ENCODE measurements at regions not wholly inside any gene's neighbourhood (a gene's known extent, or its start where the extent isn't known, plus 50 kb on each side); places are given as distances from the start of the nearest gene placed in this dataset.

DNA sequence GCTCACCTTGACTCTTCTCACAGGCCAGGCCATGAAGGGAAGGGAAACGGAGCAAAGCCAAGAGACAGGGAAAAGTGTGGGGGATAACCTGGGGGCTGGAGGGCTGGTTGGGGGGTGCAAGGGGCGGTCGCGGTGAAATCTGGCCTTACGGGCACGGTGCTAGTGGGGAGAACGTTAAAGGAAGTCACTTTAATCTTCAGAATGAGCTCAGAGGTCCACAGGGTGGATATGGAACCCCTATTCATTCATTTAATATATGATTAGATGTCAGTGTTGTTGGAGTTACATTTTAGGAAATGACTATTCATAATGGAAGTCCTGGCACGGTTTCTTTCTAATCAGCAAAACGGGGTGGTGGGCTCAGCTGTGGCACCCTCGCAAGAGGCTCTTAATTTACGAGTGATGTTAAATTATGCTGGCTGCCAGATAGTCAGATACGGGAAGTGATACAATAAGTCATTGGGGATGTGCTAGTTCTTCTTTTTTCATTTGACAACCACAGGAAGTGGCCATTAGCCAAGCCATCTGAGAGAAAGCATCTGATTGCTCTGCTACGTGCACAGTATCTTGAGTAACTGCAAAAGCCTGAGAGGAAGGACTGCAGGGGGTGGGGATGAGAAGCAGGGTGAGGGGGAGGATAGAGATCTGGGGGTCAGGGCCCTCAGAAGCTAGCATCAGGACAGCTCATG lies 253.0 kb downstream of the QKI start:
- no peak for TF ChIP-seq TOX (CRISPR knock-in tag; IDR thresholded peaks at IDR 0.05; ENCODE audit: borderline replicate concordance)
- no peak for TF ChIP-seq GLIS3 (CRISPR knock-in tag; IDR thresholded peaks at IDR 0.05)
- no peak for TF ChIP-seq CSDC2 (CRISPR knock-in tag; IDR thresholded peaks at IDR 0.05)
- TF ChIP-seq ZNF70 (CRISPR knock-in tag; IDR thresholded peaks at IDR 0.05) = no peak
- TF ChIP-seq ISL1 (CRISPR knock-in tag; IDR thresholded peaks at IDR 0.05) = no peak
- TF ChIP-seq, protein P1, sequence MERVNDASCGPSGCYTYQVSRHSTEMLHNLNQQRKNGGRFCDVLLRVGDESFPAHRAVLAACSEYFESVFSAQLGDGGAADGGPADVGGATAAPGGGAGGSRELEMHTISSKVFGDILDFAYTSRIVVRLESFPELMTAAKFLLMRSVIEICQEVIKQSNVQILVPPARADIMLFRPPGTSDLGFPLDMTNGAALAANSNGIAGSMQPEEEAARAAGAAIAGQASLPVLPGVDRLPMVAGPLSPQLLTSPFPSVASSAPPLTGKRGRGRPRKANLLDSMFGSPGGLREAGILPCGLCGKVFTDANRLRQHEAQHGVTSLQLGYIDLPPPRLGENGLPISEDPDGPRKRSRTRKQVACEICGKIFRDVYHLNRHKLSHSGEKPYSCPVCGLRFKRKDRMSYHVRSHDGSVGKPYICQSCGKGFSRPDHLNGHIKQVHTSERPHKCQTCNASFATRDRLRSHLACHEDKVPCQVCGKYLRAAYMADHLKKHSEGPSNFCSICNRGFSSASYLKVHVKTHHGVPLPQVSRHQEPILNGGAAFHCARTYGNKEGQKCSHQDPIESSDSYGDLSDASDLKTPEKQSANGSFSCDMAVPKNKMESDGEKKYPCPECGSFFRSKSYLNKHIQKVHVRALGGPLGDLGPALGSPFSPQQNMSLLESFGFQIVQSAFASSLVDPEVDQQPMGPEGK (CRISPR knock-in tag; IDR thresholded peaks at IDR 0.05; ENCODE audit: borderline replicate concordance) = no peak
- no peak for TF ChIP-seq ARNTL (CRISPR knock-in tag; IDR thresholded peaks at IDR 0.05; ENCODE audit: borderline replicate concordance, low read depth)
- TF ChIP-seq ZFP30 (CRISPR knock-in tag; IDR thresholded peaks at IDR 0.05) = no peak
- TF ChIP-seq, protein P2, sequence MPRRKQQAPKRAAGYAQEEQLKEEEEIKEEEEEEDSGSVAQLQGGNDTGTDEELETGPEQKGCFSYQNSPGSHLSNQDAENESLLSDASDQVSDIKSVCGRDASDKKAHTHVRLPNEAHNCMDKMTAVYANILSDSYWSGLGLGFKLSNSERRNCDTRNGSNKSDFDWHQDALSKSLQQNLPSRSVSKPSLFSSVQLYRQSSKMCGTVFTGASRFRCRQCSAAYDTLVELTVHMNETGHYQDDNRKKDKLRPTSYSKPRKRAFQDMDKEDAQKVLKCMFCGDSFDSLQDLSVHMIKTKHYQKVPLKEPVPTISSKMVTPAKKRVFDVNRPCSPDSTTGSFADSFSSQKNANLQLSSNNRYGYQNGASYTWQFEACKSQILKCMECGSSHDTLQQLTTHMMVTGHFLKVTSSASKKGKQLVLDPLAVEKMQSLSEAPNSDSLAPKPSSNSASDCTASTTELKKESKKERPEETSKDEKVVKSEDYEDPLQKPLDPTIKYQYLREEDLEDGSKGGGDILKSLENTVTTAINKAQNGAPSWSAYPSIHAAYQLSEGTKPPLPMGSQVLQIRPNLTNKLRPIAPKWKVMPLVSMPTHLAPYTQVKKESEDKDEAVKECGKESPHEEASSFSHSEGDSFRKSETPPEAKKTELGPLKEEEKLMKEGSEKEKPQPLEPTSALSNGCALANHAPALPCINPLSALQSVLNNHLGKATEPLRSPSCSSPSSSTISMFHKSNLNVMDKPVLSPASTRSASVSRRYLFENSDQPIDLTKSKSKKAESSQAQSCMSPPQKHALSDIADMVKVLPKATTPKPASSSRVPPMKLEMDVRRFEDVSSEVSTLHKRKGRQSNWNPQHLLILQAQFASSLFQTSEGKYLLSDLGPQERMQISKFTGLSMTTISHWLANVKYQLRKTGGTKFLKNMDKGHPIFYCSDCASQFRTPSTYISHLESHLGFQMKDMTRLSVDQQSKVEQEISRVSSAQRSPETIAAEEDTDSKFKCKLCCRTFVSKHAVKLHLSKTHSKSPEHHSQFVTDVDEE (CRISPR knock-in tag; IDR thresholded peaks at IDR 0.05) = no peak
- TF ChIP-seq RARB (CRISPR knock-in tag; IDR thresholded peaks at IDR 0.05) = no peak
- TF ChIP-seq BACH2 (CRISPR knock-in tag; IDR thresholded peaks at IDR 0.05; ENCODE audit: borderline replicate concordance) = no peak

All from SK-N-SH treated with all-trans-retinoic acid at 6 μM for 48 hours (cell line).